Ishikawa (cell line): ENCODE measurements at regions not wholly inside any gene's neighbourhood (a gene's known extent, or its start where the extent isn't known, plus 50 kb on each side); places are given as distances from the start of the nearest gene placed in this dataset.

Experiments
- CEBPB ChIP-seq: IDR thresholded peaks from 2 replicates; pipeline ENCODE4 v1.6.1; 2012
- CREB1 ChIP-seq: IDR thresholded peaks from 2 replicates; pipeline ENCODE4 v1.6.1; 2012; ENCODE audit warnings: low read depth
- EGR1 ChIP-seq: IDR thresholded peaks from 2 replicates; pipeline ENCODE4 v1.6.1; 2012
- EP300 ChIP-seq: IDR thresholded peaks from 2 replicates; pipeline ENCODE4 v1.6.1; 2012; ENCODE audit warnings: borderline replicate concordance
- FOXM1 ChIP-seq: IDR thresholded peaks from 2 replicates; pipeline ENCODE4 v1.6.1; 2012; ENCODE audit warnings: low read depth, borderline replicate concordance
- MAX ChIP-seq: IDR thresholded peaks from 2 replicates; pipeline ENCODE4 v1.6.1; 2012
- NFIC ChIP-seq: IDR thresholded peaks from 2 replicates; pipeline ENCODE4 v1.6.1; 2012
- RAD21 ChIP-seq: IDR thresholded peaks from 2 replicates; pipeline ENCODE4 v1.6.1; 2012; ENCODE audit warnings: low read depth
- REST ChIP-seq: IDR thresholded peaks from 2 replicates; pipeline ENCODE4 v1.6.1; 2012; ENCODE audit warnings: low read depth, mild to moderate bottlenecking
- TAF1 ChIP-seq: IDR thresholded peaks from 2 replicates; pipeline ENCODE4 v1.6.1; 2012; ENCODE audit warnings: low read depth, mild to moderate bottlenecking
- TCF12 ChIP-seq: IDR thresholded peaks from 2 replicates; pipeline ENCODE4 v1.6.1; 2012; ENCODE audit warnings: low read depth
- TEAD4 ChIP-seq: IDR thresholded peaks from 2 replicates; pipeline ENCODE4 v1.6.1; 2012
- USF1 ChIP-seq: IDR thresholded peaks from 2 replicates; pipeline ENCODE4 v1.6.1; 2012
- YY1 ChIP-seq: IDR thresholded peaks from 2 replicates; pipeline ENCODE4 v1.6.1; 2012; ENCODE audit warnings: low read depth
- ZBTB7A ChIP-seq: IDR thresholded peaks from 2 replicates; pipeline ENCODE4 v1.6.1; 2012; ENCODE audit warnings: low read depth

GRCh38 chr9:78765861-78766260 lies 468.9 kb downstream of the PSAT1 start:
- no peak for TF ChIP-seq YY1
- no peak for TF ChIP-seq TCF12
- no peak for TF ChIP-seq RAD21
- no peak for TF ChIP-seq CEBPB
- no peak for TF ChIP-seq NFIC
- TF ChIP-seq CREB1, result no peak
- no peak for TF ChIP-seq MAX
- no peak for TF ChIP-seq EGR1

- TF ChIP-seq TAF1, result no peak
- TF ChIP-seq EP300, result no peak
- no peak for TF ChIP-seq CEBPB
- TF ChIP-seq FOXM1, result no peak
- no peak for TF ChIP-seq TEAD4
- no peak for TF ChIP-seq ZBTB7A
- no peak for TF ChIP-seq YY1
- no peak for TF ChIP-seq EGR1
- TF ChIP-seq USF1, result no peak
- no peak for TF ChIP-seq RAD21
- no peak for TF ChIP-seq TCF12
- no peak for TF ChIP-seq MAX
- TF ChIP-seq CREB1, result no peak
- TF ChIP-seq NFIC, result no peak
Observed at GRCh38 chr9:78767490-78767889, 470.6 kb downstream of the PSAT1 start.

- TF ChIP-seq RAD21 (no peak), TCF12 (no peak), NFIC (no peak), EGR1 (no peak), MAX (no peak), REST (no peak), EP300 (no peak), YY1 (no peak)
Observed at GRCh38 chr9:78769690-78770089, 472.8 kb downstream of the PSAT1 start.

- TF ChIP-seq REST (no peak), RAD21 (no peak), TCF12 (no peak), EGR1 (no peak), NFIC (no peak), YY1 (no peak), USF1 (no peak), TAF1 (no peak), EP300 (no peak), FOXM1 (no peak)
Observed at GRCh38 chr9:78775211-78775610, 478.3 kb downstream of the PSAT1 start.

- TF ChIP-seq TAF1 (no peak), EP300 (no peak), CEBPB (no peak), CREB1 (no peak), NFIC (no peak)
Observed at GRCh38 chr9:78775696-78776295, 478.9 kb downstream of the PSAT1 start.

- TF ChIP-seq USF1 (no peak), CEBPB (no peak), YY1 (no peak), RAD21 (no peak), CREB1 (no peak), ZBTB7A (no peak), TCF12 (no peak), MAX (no peak), TAF1 (no peak), EP300 (no peak), NFIC (no peak), REST (no peak), EGR1 (no peak), FOXM1 (no peak)
Observed at GRCh38 chr9:78777747-78778146, 480.8 kb downstream of the PSAT1 start.
